M059J (cell line): ENCODE measurements at regions not wholly inside any gene's neighbourhood (a gene's known extent, or its start where the extent isn't known, plus 50 kb on each side); places are given as distances from the start of the nearest gene placed in this dataset.

Experiments used
- DNase-seq: peaks from one replicate; pipeline ENCODE4 v3.0.0-alpha.2; 2012; ENCODE audit warnings: low read depth

GRCh38 chr3:187900993-187901755 lies 155.9 kb upstream of the BCL6 start:
- DNase-seq = no peak

GRCh38 chr3:187902041-187902471 lies 156.8 kb upstream of the BCL6 start:
- DNase-seq = peak; percentile 47

- DNase-seq = peak; percentile 42
Observed at GRCh38 chr3:187902936-187903335, 157.7 kb upstream of the BCL6 start.

GRCh38 chr3:187903697-187904096 lies 158.4 kb upstream of the BCL6 start:
- no peak for DNase-seq

GRCh38 chr3:187906416-187906815 lies 161.1 kb upstream of the BCL6 start:
- no peak for DNase-seq

GRCh38 chr3:187906920-187907319 lies 161.7 kb upstream of the BCL6 start:
- no peak for DNase-seq

- DNase-seq = peak; percentile 50
Observed at GRCh38 chr3:187909866-187910265, 164.6 kb upstream of the BCL6 start.

- no peak for DNase-seq
Observed at GRCh38 chr3:187912007-187912406, 166.7 kb upstream of the BCL6 start.

- DNase-seq = peak; percentile 90
Observed at GRCh38 chr3:187913617-187914033, 168.4 kb upstream of the BCL6 start.

- peak; percentile 62 for DNase-seq
Observed at GRCh38 chr3:187914231-187914630, 169.0 kb upstream of the BCL6 start.

- DNase-seq = no peak
Observed at GRCh38 chr3:187916072-187916471, 170.8 kb upstream of the BCL6 start.

GRCh38 chr3:187918081-187918644 lies 172.9 kb upstream of the BCL6 start:
- DNase-seq = no peak

- DNase-seq = no peak
Observed at GRCh38 chr3:187919048-187919447, 173.8 kb upstream of the BCL6 start.

- no peak for DNase-seq
Observed at GRCh38 chr3:187919544-187919943, 174.3 kb upstream of the BCL6 start.

- DNase-seq = peak; percentile 44
Observed at GRCh38 chr3:187920030-187920429, 174.8 kb upstream of the BCL6 start.

GRCh38 chr3:187920913-187921312 lies 175.6 kb upstream of the BCL6 start:
- DNase-seq = no peak

- DNase-seq = peak; percentile 43
Observed at GRCh38 chr3:187921391-187922074, 176.3 kb upstream of the BCL6 start.

- DNase-seq = peak; percentile 85
Observed at GRCh38 chr3:187922704-187923416, 177.6 kb upstream of the BCL6 start.

- no peak for DNase-seq
Observed at GRCh38 chr3:187924651-187925050, 179.4 kb upstream of the BCL6 start.

GRCh38 chr3:187925326-187925725 lies 180.1 kb upstream of the BCL6 start:
- DNase-seq = peak; percentile 78

GRCh38 chr3:187926620-187927019 lies 181.4 kb upstream of the BCL6 start:
- no peak for DNase-seq

GRCh38 chr3:187927565-187927964 lies 182.3 kb upstream of the BCL6 start:
- no peak for DNase-seq
